Activated T-helper 2 cell treated with anti-CD3 and anti-CD28 coated beads, Interferon-gamma antibody, Interleukin-2, Interleukin-4, amounts not matched to agents 10 μg/mL and 5 μg/mL and 100 μg/mL, durations not matched to agents 14 hours and 24 hours and 36 hours (primary cell): ENCODE measurements at regions not wholly inside any gene's neighbourhood (a gene's known extent, or its start where the extent isn't known, plus 50 kb on each side); places are given as distances from the start of the nearest gene placed in this dataset.

ENCODE experiments used
- DNase-seq: peaks from one replicate; pipeline ENCODE4 v3.0.0; 2021; ENCODE audit warnings: low spot score
- H3K27ac Mint-ChIP-seq: one replicate; pipeline ENCODE4 v1.8.0; 2021; ENCODE audit warnings: mixed read lengths
- H3K27me3 Mint-ChIP-seq: one replicate; pipeline ENCODE4 v1.8.0; 2021; ENCODE audit warnings: low read depth, mixed read lengths
- H3K36me3 Mint-ChIP-seq: one replicate; pipeline ENCODE4 v1.8.0; 2021; ENCODE audit warnings: low read depth, mixed read lengths
- H3K4me1 Mint-ChIP-seq: one replicate; pipeline ENCODE4 v1.8.0; 2021; ENCODE audit warnings: low read depth, mixed read lengths
- H3K4me3 Mint-ChIP-seq: one replicate; pipeline ENCODE4 v1.8.0; 2021; ENCODE audit warnings: low read depth, mild to moderate bottlenecking, moderate library complexity, mixed read lengths
- H3K9me3 Mint-ChIP-seq: one replicate; pipeline ENCODE4 v1.8.0; 2021; ENCODE audit warnings: mixed read lengths
- intact Hi-C: fragments of 100-400 bp; cut with micrococcal nuclease; formaldehyde crosslinking; loops from one replicate; pipeline ENCODE4 v1.15.1; 2023

DNA sequence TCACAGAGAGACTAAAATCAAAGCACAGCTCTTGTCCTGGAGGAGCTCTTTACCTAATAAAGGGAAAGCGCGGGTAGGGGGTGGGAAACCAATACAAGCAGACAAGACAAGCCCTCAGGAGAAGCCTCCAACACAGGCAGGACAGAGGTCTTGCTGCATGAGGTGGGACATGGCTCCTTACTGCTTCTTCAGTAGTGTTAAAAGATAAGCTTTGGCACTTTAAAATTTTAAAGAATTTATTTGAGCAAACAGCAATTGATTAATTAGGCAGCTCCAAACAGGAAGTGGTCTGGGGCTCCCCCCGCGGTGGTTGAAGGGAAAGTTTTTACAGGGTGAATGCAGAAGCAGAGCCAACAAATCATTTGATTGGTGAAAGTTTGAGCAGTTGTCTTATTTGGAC is 50.3 kb upstream of the MACC1 start:
- Mint-ChIP-seq H3K27ac (no peak overlapping the region), H3K4me1 (no peaks in the 10 kb centered on the region), H3K27me3 (no peaks in the 10 kb centered on the region), H3K9me3 (no peaks in the 10 kb centered on the region), H3K4me3 (no peak overlapping the region), H3K36me3 (no peaks in the 10 kb centered on the region)
- DNase-seq = no peak
- intact Hi-C loops = no loop called here

DNA sequence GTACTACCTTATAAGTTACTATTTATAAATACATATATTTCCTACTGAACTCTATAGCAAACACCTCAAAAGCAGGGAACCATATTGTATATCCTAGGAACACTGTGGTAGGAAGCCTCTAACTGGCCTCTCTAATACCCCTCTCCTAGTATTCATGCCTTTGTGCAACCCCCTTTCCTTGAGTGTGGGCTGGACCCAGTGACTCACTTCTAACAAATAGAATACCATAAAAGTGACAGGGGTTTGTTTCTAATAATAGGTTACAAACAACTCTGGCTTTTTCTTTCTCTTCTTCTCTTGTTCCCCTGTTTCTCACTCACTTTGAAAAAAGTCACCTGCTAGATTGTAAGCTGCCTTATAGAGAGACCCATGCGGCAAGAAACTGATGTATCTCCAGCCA is 51.6 kb upstream of the MACC1 start:
- Mint-ChIP-seq H3K36me3 (no peaks in the 10 kb centered on the region), H3K9me3 (no peaks in the 10 kb centered on the region), H3K4me1 (no peaks in the 10 kb centered on the region), H3K27me3 (no peaks in the 10 kb centered on the region), H3K27ac (no peak overlapping the region), H3K4me3 (no peak overlapping the region)
- no peak for DNase-seq
- intact Hi-C loops = no loop called here

DNA sequence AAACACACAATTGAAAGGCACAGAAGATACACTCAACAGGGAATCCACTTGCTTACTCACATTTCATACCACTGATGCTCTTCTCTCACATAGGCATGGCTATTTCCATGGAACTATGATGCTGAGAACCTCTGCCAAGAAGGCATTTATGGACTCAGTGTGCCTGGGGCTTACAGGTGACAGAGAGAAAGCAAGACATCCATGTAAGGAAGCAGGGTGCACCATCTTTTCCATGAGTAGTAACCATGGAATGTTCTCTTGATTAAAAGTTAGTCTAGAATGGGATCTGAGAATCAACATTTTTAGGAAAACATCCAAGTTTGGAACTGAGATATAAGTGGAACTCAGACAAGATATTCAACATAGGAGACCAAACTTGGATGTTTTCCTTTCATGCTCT is 52.5 kb upstream of the MACC1 start:
- H3K27ac Mint-ChIP-seq = no peak overlapping the region

DNA sequence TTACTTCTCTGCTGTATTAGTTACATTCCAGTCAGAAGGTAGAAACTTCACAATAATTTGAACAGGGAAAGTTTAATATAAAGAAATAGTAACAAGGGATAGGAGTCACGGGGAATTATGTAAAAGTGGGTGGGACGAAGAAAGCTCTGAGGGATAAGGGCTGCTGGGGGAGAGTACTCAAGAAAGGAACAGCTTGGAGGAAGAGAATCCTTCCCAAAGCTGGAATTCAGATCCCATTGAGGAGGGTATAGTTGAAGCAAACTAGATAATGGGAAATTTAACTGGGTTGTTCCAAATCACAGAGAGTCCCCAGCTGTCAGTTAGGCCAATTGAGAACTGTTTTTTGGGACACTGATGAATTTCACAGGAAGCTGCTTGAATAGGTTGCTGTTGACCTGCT is 53.2 kb upstream of the MACC1 start:
- H3K4me3 Mint-ChIP-seq = no peak overlapping the region
- intact Hi-C loops = no loop called here
- H3K36me3 Mint-ChIP-seq = no peaks in the 10 kb centered on the region
- no peak for DNase-seq
- H3K4me1 Mint-ChIP-seq = no peaks in the 10 kb centered on the region
- no peaks in the 10 kb centered on the region for H3K27me3 Mint-ChIP-seq
- H3K9me3 Mint-ChIP-seq = no peaks in the 10 kb centered on the region
- H3K27ac Mint-ChIP-seq = no peak overlapping the region

More for the DNA sequence above, 52.5 kb upstream of the MACC1 start:
- no peak overlapping the region for H3K4me3 Mint-ChIP-seq
- DNase-seq = no peak
- no peaks in the 10 kb centered on the region for H3K9me3 Mint-ChIP-seq
- H3K4me1 Mint-ChIP-seq = no peaks in the 10 kb centered on the region
- intact Hi-C loops = no loop called here
- H3K36me3 Mint-ChIP-seq = no peaks in the 10 kb centered on the region
- H3K27me3 Mint-ChIP-seq = no peaks in the 10 kb centered on the region

DNA sequence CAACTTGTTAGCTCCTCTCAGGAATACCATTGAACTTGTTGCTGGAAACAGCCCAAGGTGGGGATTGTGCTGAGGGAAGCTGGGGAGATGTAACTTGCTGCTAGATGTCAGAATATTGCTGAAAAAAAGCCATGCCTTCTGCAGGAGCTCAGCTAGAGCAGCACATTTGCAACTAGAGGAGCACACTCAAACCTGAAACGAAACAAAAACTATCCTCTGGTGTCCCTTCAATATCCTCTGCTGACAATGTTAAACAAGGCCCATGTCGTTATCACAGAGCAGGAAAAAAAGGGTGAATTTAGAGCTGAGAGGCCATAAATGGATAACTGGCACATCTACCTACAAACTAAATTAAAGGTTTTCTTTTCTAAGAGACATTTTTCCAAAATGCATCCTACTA is 53.7 kb upstream of the MACC1 start:
- Mint-ChIP-seq H3K27ac (no peak overlapping the region), H3K27me3 (no peaks in the 10 kb centered on the region), H3K4me1 (no peaks in the 10 kb centered on the region), H3K36me3 (no peaks in the 10 kb centered on the region), H3K4me3 (no peak overlapping the region), H3K9me3 (no peaks in the 10 kb centered on the region)
- intact Hi-C loops = no loop called here
- no peak for DNase-seq

DNA sequence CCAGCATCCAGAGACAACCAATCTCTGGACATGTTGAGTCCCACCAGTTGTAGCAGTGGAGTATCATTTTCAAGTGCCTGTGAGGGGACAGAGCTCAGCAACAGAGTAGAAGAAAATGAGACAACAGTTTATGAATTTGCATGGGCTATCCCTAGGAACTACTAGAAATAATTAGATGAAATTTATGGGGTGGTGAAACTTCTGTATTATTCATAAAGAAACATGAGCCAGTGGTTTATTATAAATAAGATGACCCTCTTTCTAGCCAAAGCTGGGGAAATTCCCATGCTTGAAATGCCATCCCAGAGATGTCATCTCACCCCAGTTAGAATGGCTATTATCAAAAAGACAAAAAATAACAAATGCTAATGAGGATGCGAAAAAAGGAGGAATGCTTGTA is 55.1 kb upstream of the ITGB8 start:
- Mint-ChIP-seq H3K36me3 (no peaks in the 10 kb centered on the region), H3K9me3 (no peaks in the 10 kb centered on the region), H3K4me3 (no peak overlapping the region), H3K4me1 (no peaks in the 10 kb centered on the region), H3K27me3 (no peaks in the 10 kb centered on the region), H3K27ac (no peak overlapping the region)
- DNase-seq = no peak
- intact Hi-C loops = no loop called here

DNA sequence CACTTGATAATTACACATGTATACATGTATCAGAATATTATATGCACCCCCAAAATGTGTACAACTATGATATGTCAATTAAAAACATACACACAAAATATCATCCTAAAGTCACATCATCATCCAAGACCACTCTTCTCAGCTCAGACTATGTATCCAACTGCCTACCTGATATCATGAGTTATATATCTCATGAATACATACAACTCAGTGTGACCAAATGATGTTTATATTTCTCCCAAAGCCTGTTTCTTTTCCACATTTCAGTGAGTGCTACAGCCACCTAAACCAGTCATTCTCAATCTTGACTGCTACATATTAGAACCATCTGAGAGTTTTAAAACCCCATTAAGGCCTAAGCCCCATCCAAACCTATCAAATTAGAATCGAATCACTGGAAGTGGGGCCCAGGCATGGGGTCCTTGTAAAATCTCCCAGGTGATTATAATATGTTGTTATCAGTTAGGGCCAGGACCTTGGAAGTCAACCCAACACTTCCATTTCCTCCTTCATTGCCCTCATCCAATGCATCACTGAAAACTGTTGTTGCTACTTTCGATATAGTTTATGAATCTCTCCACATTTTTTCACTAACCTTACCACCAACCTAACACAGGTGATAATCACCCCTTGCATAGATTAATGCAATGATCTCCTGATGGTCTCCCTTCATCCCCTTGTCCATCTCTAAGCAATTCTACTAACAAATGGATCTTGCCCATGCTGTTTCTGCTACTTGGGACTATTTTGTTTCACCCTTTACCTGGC is 53.8 kb upstream of the ITGB8 start:
- no peak for DNase-seq
- intact Hi-C loops = no loop called here
- Mint-ChIP-seq H3K36me3 (no peaks in the 10 kb centered on the region), H3K27ac (no peak overlapping the region), H3K27me3 (no peaks in the 10 kb centered on the region), H3K4me3 (no peak overlapping the region), H3K9me3 (no peaks in the 10 kb centered on the region), H3K4me1 (no peaks in the 10 kb centered on the region)

DNA sequence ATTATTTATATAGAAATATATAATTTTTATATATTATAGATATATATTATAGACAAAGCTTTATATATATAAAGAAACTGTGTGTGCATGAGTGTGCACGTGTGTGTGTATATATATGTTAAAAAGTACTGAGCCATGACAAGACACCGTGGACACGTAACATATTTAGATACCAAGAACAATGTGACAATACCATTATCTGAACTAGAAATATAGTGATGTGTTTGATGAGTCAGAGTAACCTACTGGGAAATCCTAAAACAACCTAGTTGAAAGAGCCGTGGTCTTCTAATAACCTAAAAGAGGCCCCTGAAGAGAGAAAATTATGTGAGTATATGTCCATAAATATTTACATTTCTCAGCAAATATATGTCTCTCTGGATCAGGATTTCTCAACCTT is 50.7 kb upstream of the ITGB8 start:
- Mint-ChIP-seq H3K9me3 (no peaks in the 10 kb centered on the region), H3K4me3 (no peak overlapping the region), H3K27ac (no peak overlapping the region), H3K27me3 (no peaks in the 10 kb centered on the region), H3K4me1 (no peaks in the 10 kb centered on the region), H3K36me3 (no peaks in the 10 kb centered on the region)
- DNase-seq = no peak
- intact Hi-C loops = loop anchor here (5.0 kb wide), 1 partner anchor 52 kb away; the partner anchor contains the start of gene ITGB8

DNA sequence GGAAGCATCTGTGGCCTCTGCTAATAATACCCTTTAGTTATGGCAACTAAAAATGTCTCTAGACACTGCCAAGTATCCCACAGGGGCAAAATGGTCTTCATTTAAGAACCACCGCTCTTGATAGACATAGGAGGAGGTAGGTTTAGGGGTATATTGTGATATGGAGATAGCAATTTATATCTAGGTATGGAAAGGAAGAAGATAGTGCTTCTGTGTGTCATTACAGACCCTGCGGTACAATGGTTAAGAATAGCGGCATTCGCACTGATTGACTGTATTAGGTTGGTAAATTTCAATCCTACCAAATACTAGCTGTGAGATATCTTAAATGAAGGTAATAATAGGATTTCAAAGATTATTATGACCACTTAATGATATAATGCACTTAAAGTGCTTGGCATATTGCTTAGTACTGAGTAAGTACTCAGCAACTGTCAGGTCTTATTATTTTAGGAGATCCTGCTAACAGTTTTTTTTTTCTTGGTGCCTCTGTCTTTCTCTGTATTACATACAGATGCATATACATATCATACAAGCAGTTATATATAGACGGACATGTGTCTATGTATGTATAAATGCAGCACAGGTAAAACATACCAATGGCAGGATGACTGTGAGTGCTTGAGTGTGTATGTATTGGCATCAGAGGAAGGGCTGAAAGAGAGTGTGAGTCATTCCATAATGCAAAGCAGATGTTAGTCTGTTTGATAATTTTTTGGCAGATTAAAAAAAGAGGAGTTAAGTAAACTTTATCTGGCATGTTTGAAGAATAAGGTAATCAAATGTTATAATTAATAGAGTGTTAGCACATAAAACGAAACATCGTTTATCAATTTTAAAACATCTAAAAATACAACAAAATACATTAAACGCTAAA is 50.0 kb upstream of the ITGB8 start:
- no peaks in the 10 kb centered on the region for H3K4me1 Mint-ChIP-seq

More for the DNA sequence above, 50.0 kb upstream of the ITGB8 start:
- no peaks in the 10 kb centered on the region for H3K9me3 Mint-ChIP-seq
- H3K27ac Mint-ChIP-seq = no peak overlapping the region
- H3K36me3 Mint-ChIP-seq = no peaks in the 10 kb centered on the region
- intact Hi-C loops = loop anchor here (5.0 kb wide), 1 partner anchor 52 kb away; the partner anchor contains the start of gene ITGB8
- no peak overlapping the region for H3K4me3 Mint-ChIP-seq
- H3K27me3 Mint-ChIP-seq = no peaks in the 10 kb centered on the region
- no peak for DNase-seq
